ENCODE measurements at regions not wholly inside any gene's neighbourhood (a gene's known extent, or its start where the extent isn't known, plus 50 kb on each side); places are given as distances from the start of the nearest gene placed in this dataset.

DNA sequence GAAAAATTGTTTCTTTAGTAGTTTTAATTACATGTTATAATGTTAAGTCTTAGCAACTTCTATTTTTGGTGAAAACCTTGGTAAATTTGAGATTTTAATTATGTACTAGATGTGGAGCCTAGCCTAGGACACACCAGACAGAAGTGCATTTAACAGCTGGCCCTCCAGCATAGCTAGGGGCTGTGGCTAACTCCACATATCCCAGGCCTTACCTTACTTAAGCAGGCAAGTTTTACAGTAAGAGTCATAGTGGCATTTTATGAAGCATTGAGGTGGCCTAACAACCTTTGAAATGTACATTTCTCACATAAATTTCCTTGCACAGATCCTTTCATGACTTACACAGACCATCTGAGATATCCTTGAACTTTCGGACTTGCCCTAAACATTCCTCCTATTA lies 71.6 kb upstream of the C4orf54 start:
- no peak for TF ChIP-seq CTCF (IDR thresholded peaks at IDR 0.05; ENCODE audit: low read length, missing control alignments)
- no peak for DNase-seq (ENCODE audit: low read depth)
- no peak overlapping the region for H3K4me3 ChIP-seq (replicated peaks; ENCODE audit: low read depth, low read length)

DNA sequence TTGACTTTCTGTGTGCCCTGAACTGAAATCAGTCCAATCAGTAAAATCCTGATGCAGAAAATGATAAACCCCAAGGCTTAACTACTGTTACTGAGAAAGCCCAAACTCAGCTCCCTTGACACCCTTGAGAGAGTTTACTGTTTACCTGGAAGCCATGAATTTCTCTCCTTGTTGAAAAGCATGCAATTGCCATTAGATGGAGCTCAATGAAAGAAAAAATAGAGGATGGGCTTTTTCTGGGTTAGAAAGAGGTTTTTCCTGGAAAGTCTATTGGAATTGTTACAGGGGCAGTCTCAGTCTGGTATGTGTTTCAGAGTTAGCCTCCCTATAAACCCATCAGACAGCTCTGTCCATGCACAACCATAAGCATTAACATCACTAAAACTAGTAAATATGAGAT lies 66.4 kb upstream of the C4orf54 start:
- TF ChIP-seq CTCF (IDR thresholded peaks at IDR 0.05; ENCODE audit: low read length, missing control alignments) = no peak
- H3K4me3 ChIP-seq (replicated peaks; ENCODE audit: low read depth, low read length) = no peak overlapping the region
- peak; percentile 12 for DNase-seq (ENCODE audit: low read depth)

DNA sequence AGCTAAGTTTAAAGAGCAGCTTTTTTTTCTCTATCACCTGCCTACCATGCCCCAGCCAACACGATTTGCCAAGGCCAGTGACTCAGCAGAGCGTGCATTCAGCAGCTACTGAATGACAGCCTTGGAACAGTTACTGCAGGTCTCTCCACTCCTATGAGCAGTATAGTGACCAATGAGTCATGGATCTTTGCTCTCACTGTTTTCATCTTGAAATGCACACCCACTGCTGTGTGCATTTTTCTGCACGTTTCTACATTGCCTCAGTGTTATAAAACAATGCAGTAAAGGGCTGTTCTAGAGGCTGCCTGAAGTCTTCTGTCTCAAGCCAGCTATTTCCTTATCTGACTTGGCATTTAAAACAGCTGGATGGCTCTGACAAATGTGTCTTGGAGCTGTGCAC lies 66.0 kb upstream of the C4orf54 start:
- no peak overlapping the region for H3K4me3 ChIP-seq (replicated peaks; ENCODE audit: low read depth, low read length)
- peak; percentile 87 for DNase-seq (ENCODE audit: low read depth)
- TF ChIP-seq CTCF (IDR thresholded peaks at IDR 0.05; ENCODE audit: low read length, missing control alignments) = no peak

GRCh38 chr4:99722725-99723124 lies 65.1 kb upstream of the C4orf54 start:
- no peak for TF ChIP-seq CTCF (IDR thresholded peaks at IDR 0.05; ENCODE audit: low read length, missing control alignments)
- H3K4me3 ChIP-seq (replicated peaks; ENCODE audit: low read depth, low read length) = no peak overlapping the region
- peak; percentile 11 for DNase-seq (ENCODE audit: low read depth)

GRCh38 chr4:99722006-99722405 lies 64.4 kb upstream of the C4orf54 start:
- H3K4me3 ChIP-seq (replicated peaks; ENCODE audit: low read depth, low read length) = no peak overlapping the region
- TF ChIP-seq CTCF (IDR thresholded peaks at IDR 0.05; ENCODE audit: low read length, missing control alignments) = no peak
- DNase-seq (ENCODE audit: low read depth) = peak; percentile 33

DNA sequence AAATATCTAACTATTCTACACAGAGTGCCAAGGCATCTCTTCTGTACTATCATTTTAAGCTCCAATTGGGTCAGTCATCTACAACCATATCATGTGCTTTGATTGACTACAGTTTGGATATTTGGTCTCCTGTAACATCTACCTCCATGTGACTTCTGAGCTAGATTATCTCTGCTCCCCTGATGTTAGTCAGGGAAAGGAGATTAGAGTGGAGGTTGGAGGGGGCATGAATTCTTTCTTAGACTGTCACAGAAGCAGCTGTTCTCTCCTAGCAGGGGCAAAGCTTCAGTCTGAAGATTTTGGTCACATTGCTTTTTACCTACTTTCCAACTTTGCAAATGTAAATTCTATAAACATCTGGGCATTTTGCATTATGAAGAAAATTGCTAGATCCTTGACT lies 62.6 kb upstream of the C4orf54 start:
- H3K4me3 ChIP-seq (replicated peaks; ENCODE audit: low read depth, low read length) = no peak overlapping the region
- TF ChIP-seq CTCF (IDR thresholded peaks at IDR 0.05; ENCODE audit: low read length, missing control alignments) = no peak
- no peak for DNase-seq (ENCODE audit: low read depth)

- H3K4me3 ChIP-seq (replicated peaks; ENCODE audit: low read depth, low read length) = no peak overlapping the region
- no peak for DNase-seq (ENCODE audit: low read depth)
- TF ChIP-seq CTCF (IDR thresholded peaks at IDR 0.05; ENCODE audit: low read length, missing control alignments) = no peak
Measured at GRCh38 chr4:99716996-99717395, 59.4 kb upstream of the C4orf54 start.

All from fibroblast of pulmonary artery (primary cell).